ENCODE measurements at regions not wholly inside any gene's neighbourhood (a gene's known extent, or its start where the extent isn't known, plus 50 kb on each side); places are given as distances from the start of the nearest gene placed in this dataset.
"Not testable (repeated sequence)": the region's sequence is repeated elsewhere in the genome, so short reads cannot be mapped to it uniquely, and the experiment has no call there.

GRCh38 chr14:65153101-65153500 is 50.8 kb upstream of the MAX start:
- no peak for DNase-seq (ENCODE audit: low read depth)

- DNase-seq (ENCODE audit: low read depth) = no peak
Observed at GRCh38 chr14:65156568-65157366, 54.5 kb upstream of the MAX start.

- no peak for DNase-seq (ENCODE audit: low read depth)
Observed at GRCh38 chr14:65159281-65160062, 57.2 kb upstream of the MAX start.

DNA sequence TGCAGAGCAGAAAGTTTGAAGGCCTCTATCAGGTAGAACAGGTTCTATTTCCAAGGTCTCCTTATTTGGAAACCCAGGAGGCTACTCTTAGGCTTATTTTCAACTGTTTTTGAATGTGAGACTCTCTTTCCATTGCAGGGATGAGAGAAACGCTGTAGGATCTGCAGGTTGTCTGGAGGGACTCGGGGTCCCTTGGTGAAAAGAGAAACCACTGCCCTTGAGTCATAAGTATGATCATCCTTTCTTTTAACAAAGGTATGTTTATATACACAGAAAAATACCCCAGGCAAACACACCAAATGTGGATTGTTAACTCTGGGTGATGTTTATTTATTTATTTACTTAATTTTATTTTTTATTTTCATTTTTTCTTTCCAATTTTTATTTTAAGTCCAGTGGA is 57.8 kb upstream of the MAX start:
- no peak for DNase-seq (ENCODE audit: low read depth)

GRCh38 chr14:65162031-65162430 is 59.7 kb upstream of the MAX start:
- no peak for DNase-seq (ENCODE audit: low read depth)

DNA sequence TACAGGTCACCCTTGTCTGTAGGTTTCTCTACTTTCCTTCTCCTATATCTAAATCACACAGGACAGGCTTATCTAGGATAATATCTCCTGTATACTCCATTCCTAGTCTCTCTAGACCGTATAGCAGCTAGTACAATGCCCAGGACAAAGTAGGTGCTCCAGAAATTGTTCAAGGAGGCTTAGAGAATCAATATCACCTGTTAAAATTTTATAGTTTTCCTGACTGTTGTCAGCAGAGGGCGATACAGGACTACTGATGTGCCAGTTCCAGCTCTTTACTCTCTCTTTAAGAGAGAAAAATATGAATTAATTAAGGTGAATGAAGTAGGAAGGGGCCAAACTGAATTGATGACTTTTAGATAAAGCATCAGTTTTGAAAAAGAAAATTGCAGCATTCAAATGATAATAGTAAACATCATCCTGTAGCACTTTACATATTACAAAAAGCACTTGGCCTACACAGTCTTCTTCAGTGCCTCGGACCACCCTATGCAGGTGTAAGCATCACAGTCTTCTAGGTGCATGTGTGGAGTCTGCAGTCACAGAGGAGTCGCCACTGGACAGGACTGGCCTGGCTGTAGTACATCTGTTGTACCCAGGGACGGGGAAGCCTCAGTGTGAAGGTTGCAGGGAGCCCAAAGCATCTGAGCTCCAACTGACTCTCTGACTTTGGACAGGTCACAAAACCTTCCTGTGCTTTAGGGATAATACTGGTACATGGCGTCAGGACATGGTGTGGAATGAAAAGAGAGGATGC is 61.9 kb upstream of the MAX start:
- DNase-seq (ENCODE audit: low read depth) = peak; percentile 20

GRCh38 chr14:65164825-65165135 is 62.5 kb upstream of the MAX start:
- no peak for DNase-seq (ENCODE audit: low read depth)

GRCh38 chr14:65167072-65167645 is 64.8 kb upstream of the MAX start:
- DNase-seq (ENCODE audit: low read depth) = no peak

DNA sequence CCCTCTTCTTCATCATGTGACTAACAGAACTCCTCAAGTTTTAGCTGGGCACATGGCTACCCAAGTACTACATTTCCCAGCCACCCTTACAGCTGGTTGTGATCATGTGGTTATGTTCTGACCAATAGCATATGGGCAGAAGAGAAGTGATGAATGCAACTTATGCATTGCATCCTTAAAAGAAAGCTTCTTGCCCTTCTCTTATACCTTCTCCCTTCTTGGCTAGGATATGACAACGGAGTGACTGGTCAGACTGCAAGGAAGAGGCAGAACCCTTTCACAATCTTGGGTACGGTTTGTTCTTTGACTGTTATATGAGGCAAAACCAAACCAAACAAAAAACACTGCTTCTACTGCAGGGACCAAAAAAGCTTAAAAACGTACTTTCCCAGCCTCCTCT is 66.5 kb upstream of the MAX start:
- DNase-seq (ENCODE audit: low read depth) = no peak

DNA sequence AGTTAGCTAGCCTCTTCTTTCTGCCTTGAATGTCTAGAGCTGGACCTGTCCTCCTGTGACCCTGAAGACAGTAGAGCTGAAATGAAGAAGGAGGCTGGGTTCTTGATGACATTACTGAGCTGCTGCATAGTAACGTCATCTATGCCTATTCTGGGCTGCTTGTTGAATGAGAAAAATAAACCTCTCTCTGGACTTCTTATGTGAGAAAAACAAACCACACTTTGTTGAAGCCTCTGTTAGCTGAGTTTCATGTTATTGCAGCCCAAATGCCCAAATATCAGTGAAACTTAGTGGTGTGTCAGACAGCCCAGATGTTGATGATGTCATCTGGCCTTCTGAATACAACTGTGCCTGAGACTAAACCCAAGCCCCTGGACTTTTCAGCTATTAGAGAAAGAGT is 67.0 kb upstream of the MAX start:
- no peak for DNase-seq (ENCODE audit: low read depth)

GRCh38 chr14:65170318-65170717 is 68.0 kb upstream of the MAX start:
- no peak for DNase-seq (ENCODE audit: low read depth)

GRCh38 chr14:65170768-65171507 is 68.6 kb upstream of the MAX start:
- peak; percentile 3 for DNase-seq (ENCODE audit: low read depth)

GRCh38 chr14:65173973-65174693 is 71.8 kb upstream of the MAX start:
- no peak for DNase-seq (ENCODE audit: low read depth)

GRCh38 chr14:65174783-65175182 is 72.5 kb upstream of the MAX start:
- no peak for DNase-seq (ENCODE audit: low read depth)

DNA sequence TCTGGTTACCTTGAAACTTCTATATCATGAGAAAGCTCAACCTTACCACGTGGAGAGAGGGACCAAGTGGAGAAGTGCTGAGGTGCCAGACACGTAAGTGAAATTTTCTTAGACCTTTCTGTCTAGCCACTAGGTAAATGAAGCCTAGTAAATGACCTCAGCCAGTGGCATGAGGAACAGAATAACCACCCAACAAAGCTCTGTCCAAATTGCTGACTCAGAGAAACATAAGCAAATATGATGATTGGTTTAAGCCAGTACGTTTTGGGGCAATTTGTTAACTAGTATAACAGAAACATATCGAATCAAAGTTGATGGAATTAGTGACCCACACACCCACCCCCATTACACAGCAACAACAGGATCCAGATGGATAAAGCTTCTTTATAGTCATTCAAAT is 75.2 kb upstream of the MAX start:
- no peak for DNase-seq (ENCODE audit: low read depth)

- DNase-seq (ENCODE audit: low read depth) = not testable (repeated sequence)
Observed at GRCh38 chr14:65179231-65179630, 76.9 kb upstream of the MAX start.

DNA sequence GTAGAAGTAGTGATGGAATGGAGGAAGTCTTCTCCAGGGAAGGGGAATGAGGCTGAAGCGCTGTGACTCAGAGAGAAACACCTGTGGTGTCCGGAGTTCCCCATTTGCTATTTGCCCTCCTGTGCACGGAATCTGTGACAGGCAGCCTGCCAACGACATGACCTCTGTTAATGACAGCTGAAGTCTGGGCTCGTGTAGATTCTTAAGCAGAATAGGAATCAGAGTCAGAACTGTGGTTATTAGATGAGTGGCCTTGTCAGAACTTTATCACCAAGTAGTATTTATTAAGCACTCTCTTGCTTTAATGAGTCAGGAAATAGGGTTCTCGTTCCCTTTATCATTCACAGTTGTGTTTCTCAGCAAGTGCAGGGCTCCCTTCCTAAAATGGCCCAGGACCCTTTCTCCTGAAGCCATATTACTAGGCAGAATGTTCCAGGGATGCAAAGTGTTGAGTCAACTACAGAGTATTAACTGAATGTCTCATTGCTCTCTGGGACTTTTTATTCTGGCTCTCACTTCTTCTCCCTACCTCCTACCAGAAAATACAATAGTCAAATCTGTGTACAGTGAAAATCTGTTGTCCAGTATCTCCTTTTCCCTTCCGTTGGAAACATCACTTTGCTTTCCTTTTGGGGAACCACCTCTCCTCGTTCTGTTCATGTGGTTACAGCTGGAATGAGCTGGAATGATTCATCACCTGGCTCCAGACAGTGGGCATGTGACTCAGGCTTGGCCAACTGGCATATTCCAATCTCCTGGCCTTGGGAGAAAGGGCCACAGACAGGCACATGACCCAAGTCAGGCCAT is 77.8 kb upstream of the MAX start:
- DNase-seq (ENCODE audit: low read depth) = no peak

GRCh38 chr14:65180725-65181025 is 78.4 kb upstream of the MAX start:
- no peak for DNase-seq (ENCODE audit: low read depth)

- no peak for DNase-seq (ENCODE audit: low read depth)
Observed at GRCh38 chr14:65184032-65184764, 81.9 kb upstream of the MAX start.

DNA sequence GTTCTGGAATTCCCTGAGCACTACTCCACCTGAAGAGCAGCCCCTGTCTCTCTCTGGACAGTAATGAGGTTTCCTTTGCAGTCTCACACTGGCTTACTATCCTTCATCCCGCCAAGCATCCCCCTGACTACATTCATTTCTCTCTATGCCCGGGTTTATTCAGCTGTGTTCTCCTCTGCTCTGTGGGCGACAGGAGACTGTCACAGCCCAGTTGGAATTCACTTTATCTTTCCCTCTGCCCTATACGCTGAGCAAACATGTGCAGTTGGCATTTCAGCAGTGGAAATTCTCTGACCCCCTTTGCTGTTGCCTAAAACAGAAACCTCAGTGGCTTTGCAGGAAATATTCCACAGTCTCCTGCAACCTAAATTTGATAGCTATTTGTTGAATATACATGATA is 83.5 kb upstream of the MAX start:
- no peak for DNase-seq (ENCODE audit: low read depth)

Measured in T follicular helper cell (primary cell).